ENCODE measurements at regions not wholly inside any gene's neighbourhood (a gene's known extent, or its start where the extent isn't known, plus 50 kb on each side); places are given as distances from the start of the nearest gene placed in this dataset.

- Mint-ChIP-seq H3K4me3 (no peak overlapping the region), H3K4me1 (no peaks in the 10 kb centered on the region), H3K9me3 (peaks cover 4 to 16% (median 5%) of the 10 kb centered on the region in 5 donors), H3K36me3 (no peaks in the 10 kb centered on the region), H3K27ac (no peak overlapping the region), H3K27me3 (no peaks in the 10 kb centered on the region)
- Histone ChIP-seq H3K9me3 (ENCODE audit: low read length) (no peaks in the 10 kb centered on the region), H3K36me3 (ENCODE audit: insufficient read depth, low read length) (no peaks in the 10 kb centered on the region), H3K4me1 (ENCODE audit: insufficient read depth, low read length) (no peaks in the 10 kb centered on the region), H3K4me3 (ENCODE audit: low read length) (no peak overlapping the region), H3K27me3 (ENCODE audit: insufficient read depth, low read length, poor library complexity, severe bottlenecking) (no peaks in the 10 kb centered on the region), H3K27ac (ENCODE audit: low read depth, low read length) (no peak overlapping the region)
- ChIA-PET CTCF (no interaction called here), POLR2A (no interaction called here)
- DNase-seq, result no peak
Observed at GRCh38 chr9:80447876-80448275, 876.1 kb downstream of the TLE4 start.

- H3K4me1 Mint-ChIP-seq, result no peaks in the 10 kb centered on the region
- ChIA-PET POLR2A (no interaction called here), CTCF (no interaction called here)
Observed at GRCh38 chr9:80440724-80441123, 869.0 kb downstream of the TLE4 start.

DNA sequence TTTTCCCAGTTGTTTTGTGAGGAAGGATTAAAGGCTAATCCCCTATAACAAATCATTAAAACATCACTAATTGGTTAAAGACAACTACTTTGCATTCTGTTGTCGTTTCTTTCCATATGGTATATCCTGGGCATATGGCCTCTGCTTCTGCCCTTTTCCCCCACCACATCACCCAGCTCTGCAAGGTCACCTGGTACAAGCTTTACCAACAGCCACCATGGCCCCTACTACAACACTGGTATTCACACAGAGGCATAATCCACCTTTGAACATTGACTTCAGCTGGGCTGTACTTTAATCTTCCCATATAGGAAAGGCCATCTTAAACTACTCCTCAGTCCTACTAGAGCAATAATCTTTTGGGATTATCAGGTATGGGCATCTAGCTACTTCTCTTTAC is 866.1 kb downstream of the TLE4 start:
- CTCF ChIA-PET, result no interaction called here
- DNase-seq, result no peak
- Mint-ChIP-seq H3K9me3 (peaks cover 0 to 23% (median 2%) of the 10 kb centered on the region in 5 donors), H3K27ac (no peak overlapping the region), H3K27me3 (no peaks in the 10 kb centered on the region), H3K4me1 (no peaks in the 10 kb centered on the region), H3K36me3 (no peaks in the 10 kb centered on the region), H3K4me3 (no peak overlapping the region)
- POLR2A ChIA-PET, result no interaction called here
- Histone ChIP-seq H3K9me3 (ENCODE audit: low read length) (no peaks in the 10 kb centered on the region), H3K36me3 (ENCODE audit: insufficient read depth, low read length) (no peaks in the 10 kb centered on the region), H3K4me3 (ENCODE audit: low read length) (no peak overlapping the region), H3K27me3 (ENCODE audit: insufficient read depth, low read length, poor library complexity, severe bottlenecking) (no peaks in the 10 kb centered on the region), H3K27ac (ENCODE audit: low read depth, low read length) (no peak overlapping the region), H3K4me1 (ENCODE audit: insufficient read depth, low read length) (no peaks in the 10 kb centered on the region)

More at GRCh38 chr9:80440724-80441123, 869.0 kb downstream of the TLE4 start:
- Histone ChIP-seq H3K9me3 (ENCODE audit: low read length) (no peaks in the 10 kb centered on the region), H3K4me3 (ENCODE audit: low read length) (no peak overlapping the region), H3K27me3 (ENCODE audit: insufficient read depth, low read length, poor library complexity, severe bottlenecking) (no peaks in the 10 kb centered on the region), H3K27ac (ENCODE audit: low read depth, low read length) (no peak overlapping the region), H3K36me3 (ENCODE audit: insufficient read depth, low read length) (no peaks in the 10 kb centered on the region), H3K4me1 (ENCODE audit: insufficient read depth, low read length) (no peaks in the 10 kb centered on the region)
- Mint-ChIP-seq H3K9me3 (peaks cover 2 to 17% (median 3%) of the 10 kb centered on the region in 5 donors), H3K27me3 (no peaks in the 10 kb centered on the region), H3K4me3 (no peak overlapping the region), H3K36me3 (no peaks in the 10 kb centered on the region), H3K27ac (no peak overlapping the region)
- DNase-seq, result no peak

- Histone ChIP-seq H3K9me3 (ENCODE audit: low read length) (no peaks in the 10 kb centered on the region), H3K4me1 (ENCODE audit: insufficient read depth, low read length) (no peaks in the 10 kb centered on the region), H3K4me3 (ENCODE audit: low read length) (no peak overlapping the region), H3K36me3 (ENCODE audit: insufficient read depth, low read length) (no peaks in the 10 kb centered on the region), H3K27me3 (ENCODE audit: insufficient read depth, low read length, poor library complexity, severe bottlenecking) (no peaks in the 10 kb centered on the region), H3K27ac (ENCODE audit: low read depth, low read length) (no peak overlapping the region)
- POLR2A ChIA-PET, result no interaction called here
- DNase-seq, result no peak
- Mint-ChIP-seq H3K4me3 (no peak overlapping the region), H3K9me3 (peaks cover 0 to 27% (median 2%) of the 10 kb centered on the region in 5 donors), H3K36me3 (no peaks in the 10 kb centered on the region), H3K27ac (no peak overlapping the region), H3K27me3 (no peaks in the 10 kb centered on the region), H3K4me1 (no peaks in the 10 kb centered on the region)
- CTCF ChIA-PET, result no interaction called here
Observed at GRCh38 chr9:80437091-80437640, 865.4 kb downstream of the TLE4 start.

- Histone ChIP-seq H3K27ac (ENCODE audit: low read depth, low read length) (no peak overlapping the region), H3K4me3 (ENCODE audit: low read length) (no peak overlapping the region), H3K27me3 (ENCODE audit: insufficient read depth, low read length, poor library complexity, severe bottlenecking) (no peaks in the 10 kb centered on the region), H3K4me1 (ENCODE audit: insufficient read depth, low read length) (no peaks in the 10 kb centered on the region), H3K9me3 (ENCODE audit: low read length) (no peaks in the 10 kb centered on the region), H3K36me3 (ENCODE audit: insufficient read depth, low read length) (no peaks in the 10 kb centered on the region)
- DNase-seq, result no peak
- Mint-ChIP-seq H3K4me1 (no peaks in the 10 kb centered on the region), H3K27me3 (no peaks in the 10 kb centered on the region), H3K4me3 (no peak overlapping the region), H3K27ac (no peak overlapping the region), H3K9me3 (peaks cover 0 to 22% (median 2%) of the 10 kb centered on the region in 5 donors), H3K36me3 (no peaks in the 10 kb centered on the region)
- ChIA-PET POLR2A (no interaction called here), CTCF (no interaction called here)
Observed at GRCh38 chr9:80435591-80435990, 863.8 kb downstream of the TLE4 start.

DNA sequence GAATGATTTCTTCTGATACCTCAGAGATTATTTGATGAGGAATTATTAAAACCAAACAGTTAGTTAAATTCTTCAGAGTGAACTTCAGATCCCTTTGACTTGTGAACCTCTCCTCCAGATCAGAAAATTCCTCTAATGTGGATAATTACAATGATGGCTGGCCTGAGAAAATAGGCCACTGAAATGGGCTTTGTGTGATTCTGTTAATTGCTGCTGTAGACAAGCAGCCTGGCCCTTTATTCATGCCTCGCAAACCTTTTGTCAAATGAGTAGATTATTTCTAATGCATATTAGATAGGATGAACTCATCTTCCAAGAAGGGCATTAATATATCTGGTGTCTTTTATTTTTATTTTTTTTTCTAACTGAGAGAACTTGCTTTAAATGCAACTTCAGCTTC is 855.2 kb downstream of the TLE4 start:
- H3K4me3 Mint-ChIP-seq, result no peak overlapping the region
- H3K27me3 Mint-ChIP-seq, result no peaks in the 10 kb centered on the region
- H3K36me3 Mint-ChIP-seq, result no peaks in the 10 kb centered on the region
- H3K27ac Mint-ChIP-seq, result no peak overlapping the region
- H3K9me3 Mint-ChIP-seq, result peaks cover 0 to 18% (median 5%) of the 10 kb centered on the region in 5 donors
- DNase-seq, result no peak
- H3K4me1 ChIP-seq (ENCODE audit: insufficient read depth, low read length), result no peaks in the 10 kb centered on the region
- H3K27ac ChIP-seq (ENCODE audit: low read depth, low read length), result no peak overlapping the region
- H3K36me3 ChIP-seq (ENCODE audit: insufficient read depth, low read length), result no peaks in the 10 kb centered on the region
- ChIA-PET CTCF (no interaction called here), POLR2A (no interaction called here)
- no peaks in the 10 kb centered on the region for H3K27me3 ChIP-seq (ENCODE audit: insufficient read depth, low read length, poor library complexity, severe bottlenecking)
- H3K4me1 Mint-ChIP-seq, result no peaks in the 10 kb centered on the region
- H3K9me3 ChIP-seq (ENCODE audit: low read length), result no peaks in the 10 kb centered on the region
- no peak overlapping the region for H3K4me3 ChIP-seq (ENCODE audit: low read length)

GRCh38 chr9:80417211-80417773 is 845.5 kb downstream of the TLE4 start:
- H3K27me3 ChIP-seq (ENCODE audit: insufficient read depth, low read length, poor library complexity, severe bottlenecking), result no peaks in the 10 kb centered on the region
- Mint-ChIP-seq H3K4me1 (no peaks in the 10 kb centered on the region), H3K9me3 (peaks cover 9 to 41% (median 28%) of the 10 kb centered on the region in 5 donors), H3K36me3 (no peaks in the 10 kb centered on the region), H3K27me3 (no peaks in the 10 kb centered on the region), H3K4me3 (no peak overlapping the region), H3K27ac (no peak overlapping the region)
- no peak for DNase-seq
- H3K9me3 ChIP-seq (ENCODE audit: low read length), result no peaks in the 10 kb centered on the region
- H3K27ac ChIP-seq (ENCODE audit: low read depth, low read length), result no peak overlapping the region
- POLR2A ChIA-PET, result no interaction called here
- no peak overlapping the region for H3K4me3 ChIP-seq (ENCODE audit: low read length)
- no peaks in the 10 kb centered on the region for H3K36me3 ChIP-seq (ENCODE audit: insufficient read depth, low read length)
- no peaks in the 10 kb centered on the region for H3K4me1 ChIP-seq (ENCODE audit: insufficient read depth, low read length)
- CTCF ChIA-PET, result no interaction called here

DNA sequence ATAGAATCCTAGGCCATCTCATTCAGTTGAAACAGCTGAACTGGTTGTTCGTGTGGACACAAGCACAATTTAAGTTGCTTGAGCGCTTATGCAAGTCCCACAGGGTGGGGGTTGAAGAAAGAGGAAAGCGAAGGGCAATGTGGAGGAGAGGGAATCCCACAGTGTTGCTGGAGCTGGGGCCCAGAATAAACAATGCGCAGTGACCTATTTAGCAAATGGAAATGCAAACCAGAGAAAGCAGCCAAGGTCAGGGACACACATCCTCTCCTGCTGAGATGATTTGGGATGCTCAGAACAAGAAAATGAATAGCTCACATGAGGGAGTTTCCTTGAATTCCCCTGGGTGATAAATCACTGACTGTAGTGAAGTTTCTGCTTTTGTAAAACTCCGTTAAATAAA is 838.3 kb downstream of the TLE4 start:
- Mint-ChIP-seq H3K27ac (no peak overlapping the region), H3K9me3 (peaks cover 0 to 8% (median 4%) of the 10 kb centered on the region in 5 donors), H3K27me3 (no peaks in the 10 kb centered on the region), H3K4me3 (no peak overlapping the region), H3K4me1 (no peaks in the 10 kb centered on the region), H3K36me3 (no peaks in the 10 kb centered on the region)
- DNase-seq, result no peak
- Histone ChIP-seq H3K4me3 (ENCODE audit: low read length) (no peak overlapping the region), H3K27ac (ENCODE audit: low read depth, low read length) (no peak overlapping the region), H3K36me3 (ENCODE audit: insufficient read depth, low read length) (no peaks in the 10 kb centered on the region), H3K27me3 (ENCODE audit: insufficient read depth, low read length, poor library complexity, severe bottlenecking) (no peaks in the 10 kb centered on the region), H3K9me3 (ENCODE audit: low read length) (no peaks in the 10 kb centered on the region), H3K4me1 (ENCODE audit: insufficient read depth, low read length) (no peaks in the 10 kb centered on the region)
- ChIA-PET POLR2A (no interaction called here), CTCF (no interaction called here)

- H3K27me3 Mint-ChIP-seq, result no peaks in the 10 kb centered on the region
- H3K4me1 Mint-ChIP-seq, result no peaks in the 10 kb centered on the region
- no peak overlapping the region for H3K4me3 Mint-ChIP-seq
- Histone ChIP-seq H3K4me1 (ENCODE audit: insufficient read depth, low read length) (no peaks in the 10 kb centered on the region), H3K9me3 (ENCODE audit: low read length) (no peaks in the 10 kb centered on the region), H3K27ac (ENCODE audit: low read depth, low read length) (no peak overlapping the region), H3K4me3 (ENCODE audit: low read length) (no peak overlapping the region), H3K27me3 (ENCODE audit: insufficient read depth, low read length, poor library complexity, severe bottlenecking) (no peaks in the 10 kb centered on the region), H3K36me3 (ENCODE audit: insufficient read depth, low read length) (no peaks in the 10 kb centered on the region)
- ChIA-PET POLR2A (no interaction called here), CTCF (no interaction called here)
- H3K36me3 Mint-ChIP-seq, result no peaks in the 10 kb centered on the region
- DNase-seq, result no peak
- H3K9me3 Mint-ChIP-seq, result peaks cover 0 to 20% (median 4%) of the 10 kb centered on the region in 5 donors
- no peak overlapping the region for H3K27ac Mint-ChIP-seq
Observed at GRCh38 chr9:80407220-80407619, 835.5 kb downstream of the TLE4 start.
